ENCODE measurements at regions not wholly inside any gene's neighbourhood (a gene's known extent, or its start where the extent isn't known, plus 50 kb on each side); places are given as distances from the start of the nearest gene placed in this dataset.
"Not testable (repeated sequence)": the region's sequence is repeated elsewhere in the genome, so short reads cannot be mapped to it uniquely, and the experiment has no call there.

GRCh38 chr16:88309174-88309907 is 73.4 kb upstream of the ZNF469 start:
- Mint-ChIP-seq H3K9me3 (ENCODE audit: unreplicated experiment) (peaks cover 12% of the 10 kb centered on the region), H3K27me3 (ENCODE audit: insufficient read depth, unreplicated experiment) (no peaks in the 10 kb centered on the region), H3K4me3 (ENCODE audit: unreplicated experiment) (no peak overlapping the region), H3K4me1 (ENCODE audit: insufficient read depth, unreplicated experiment) (peaks cover 30% of the 10 kb centered on the region), H3K36me3 (ENCODE audit: insufficient read depth, unreplicated experiment) (no peaks in the 10 kb centered on the region), H3K27ac (ENCODE audit: low read depth, unreplicated experiment) (no peak overlapping the region)
- TF ChIP-seq CTCF (IDR thresholded peaks at IDR 0.05; ENCODE audit: unreplicated experiment): no peak
- intact Hi-C loops (cut with micrococcal nuclease): no loop called here
- DNase-seq (ENCODE audit: unreplicated experiment): no peak
- no TSS peak for BruUV-seq (replicated peaks)
- POLR2A ChIA-PET: no interaction called here
- CTCF ChIA-PET: no interaction called here

GRCh38 chr16:88309908-88310265 is 72.9 kb upstream of the ZNF469 start:
- peaks cover 12% of the 10 kb centered on the region for H3K9me3 Mint-ChIP-seq (ENCODE audit: unreplicated experiment)
- no TSS peak for BruUV-seq (replicated peaks)
- H3K27ac Mint-ChIP-seq (ENCODE audit: low read depth, unreplicated experiment): no peak overlapping the region
- peak; percentile 13 for TF ChIP-seq CTCF (IDR thresholded peaks at IDR 0.05; ENCODE audit: unreplicated experiment)
- peaks cover 25% of the 10 kb centered on the region for H3K4me1 Mint-ChIP-seq (ENCODE audit: insufficient read depth, unreplicated experiment)
- no peaks in the 10 kb centered on the region for H3K36me3 Mint-ChIP-seq (ENCODE audit: insufficient read depth, unreplicated experiment)
- no peaks in the 10 kb centered on the region for H3K27me3 Mint-ChIP-seq (ENCODE audit: insufficient read depth, unreplicated experiment)
- intact Hi-C loops (cut with micrococcal nuclease): no loop called here
- DNase-seq (ENCODE audit: unreplicated experiment): no peak
- H3K4me3 Mint-ChIP-seq (ENCODE audit: unreplicated experiment): no peak overlapping the region
- ChIA-PET CTCF (no interaction called here), POLR2A (no interaction called here)

GRCh38 chr16:88310796-88311605 is 71.8 kb upstream of the ZNF469 start:
- intact Hi-C loops (cut with micrococcal nuclease): no loop called here
- no peak for TF ChIP-seq CTCF (IDR thresholded peaks at IDR 0.05; ENCODE audit: unreplicated experiment)
- POLR2A ChIA-PET: no interaction called here
- Mint-ChIP-seq H3K36me3 (ENCODE audit: insufficient read depth, unreplicated experiment) (no peaks in the 10 kb centered on the region), H3K9me3 (ENCODE audit: unreplicated experiment) (peaks cover 12% of the 10 kb centered on the region), H3K4me1 (ENCODE audit: insufficient read depth, unreplicated experiment) (peaks cover 14% of the 10 kb centered on the region), H3K4me3 (ENCODE audit: unreplicated experiment) (no peak overlapping the region), H3K27ac (ENCODE audit: low read depth, unreplicated experiment) (no peak overlapping the region), H3K27me3 (ENCODE audit: insufficient read depth, unreplicated experiment) (no peaks in the 10 kb centered on the region)
- BruUV-seq (replicated peaks): no TSS peak
- DNase-seq (ENCODE audit: unreplicated experiment): no peak
- CTCF ChIA-PET: no interaction called here

- intact Hi-C loops (cut with micrococcal nuclease); CTCF ChIA-PET; POLR2A ChIA-PET; H3K27me3 Mint-ChIP-seq (ENCODE audit: insufficient read depth, unreplicated experiment); DNase-seq (ENCODE audit: unreplicated experiment); H3K4me1 Mint-ChIP-seq (ENCODE audit: insufficient read depth, unreplicated experiment); H3K27ac Mint-ChIP-seq (ENCODE audit: low read depth, unreplicated experiment); BruUV-seq (replicated peaks); H3K4me3 Mint-ChIP-seq (ENCODE audit: unreplicated experiment); H3K36me3 Mint-ChIP-seq (ENCODE audit: insufficient read depth, unreplicated experiment): not testable (repeated sequence)
- peaks cover 12% of the 10 kb centered on the region for H3K9me3 Mint-ChIP-seq (ENCODE audit: unreplicated experiment)
Observed at GRCh38 chr16:88311860-88312259, 70.9 kb upstream of the ZNF469 start.

Data from MCF 10A (cell line).